ENCODE measurements at regions not wholly inside any gene's neighbourhood (a gene's known extent, or its start where the extent isn't known, plus 50 kb on each side); places are given as distances from the start of the nearest gene placed in this dataset.

DNA sequence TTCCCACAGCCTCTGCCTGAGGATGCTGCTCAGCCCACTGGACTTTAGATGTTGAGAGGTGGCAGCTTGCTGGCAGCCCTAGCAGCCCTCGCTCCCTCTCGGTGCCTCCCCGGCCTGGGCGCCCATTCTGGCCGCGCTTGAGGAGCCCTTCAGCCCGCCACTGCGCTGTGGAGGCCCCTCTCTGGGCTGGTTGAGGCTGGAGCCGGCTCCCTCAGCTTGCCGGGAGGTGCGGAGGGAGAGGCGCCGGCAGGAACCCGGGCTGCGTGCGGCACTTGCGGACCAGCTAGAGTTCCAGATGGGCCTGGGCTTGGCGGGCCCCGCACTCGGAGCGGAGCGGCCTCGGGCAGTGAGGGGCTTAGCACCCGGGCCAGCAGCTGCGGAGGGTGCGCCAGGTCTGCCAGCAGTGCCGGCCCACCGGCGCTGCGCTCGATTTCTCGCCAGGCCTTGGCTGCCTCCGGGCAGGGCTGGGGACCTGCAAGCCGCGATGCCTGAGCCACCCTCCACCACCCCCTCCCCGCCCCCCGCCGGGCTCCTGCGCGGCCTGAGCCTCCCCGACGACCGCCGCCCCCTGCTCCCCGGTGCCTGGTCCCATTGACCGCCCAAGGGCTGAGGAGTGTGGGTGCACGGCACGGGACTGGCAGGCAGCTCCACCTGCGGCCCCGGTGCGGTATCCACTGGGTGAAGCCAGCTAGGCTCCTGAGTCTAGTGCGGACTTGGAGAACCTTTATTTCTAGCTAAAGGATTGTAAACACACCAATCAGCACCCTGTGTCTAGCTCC lies 446.2 kb downstream of the INSC start:
- TF ChIP-seq, protein P1, sequence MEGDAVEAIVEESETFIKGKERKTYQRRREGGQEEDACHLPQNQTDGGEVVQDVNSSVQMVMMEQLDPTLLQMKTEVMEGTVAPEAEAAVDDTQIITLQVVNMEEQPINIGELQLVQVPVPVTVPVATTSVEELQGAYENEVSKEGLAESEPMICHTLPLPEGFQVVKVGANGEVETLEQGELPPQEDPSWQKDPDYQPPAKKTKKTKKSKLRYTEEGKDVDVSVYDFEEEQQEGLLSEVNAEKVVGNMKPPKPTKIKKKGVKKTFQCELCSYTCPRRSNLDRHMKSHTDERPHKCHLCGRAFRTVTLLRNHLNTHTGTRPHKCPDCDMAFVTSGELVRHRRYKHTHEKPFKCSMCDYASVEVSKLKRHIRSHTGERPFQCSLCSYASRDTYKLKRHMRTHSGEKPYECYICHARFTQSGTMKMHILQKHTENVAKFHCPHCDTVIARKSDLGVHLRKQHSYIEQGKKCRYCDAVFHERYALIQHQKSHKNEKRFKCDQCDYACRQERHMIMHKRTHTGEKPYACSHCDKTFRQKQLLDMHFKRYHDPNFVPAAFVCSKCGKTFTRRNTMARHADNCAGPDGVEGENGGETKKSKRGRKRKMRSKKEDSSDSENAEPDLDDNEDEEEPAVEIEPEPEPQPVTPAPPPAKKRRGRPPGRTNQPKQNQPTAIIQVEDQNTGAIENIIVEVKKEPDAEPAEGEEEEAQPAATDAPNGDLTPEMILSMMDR (conservative IDR thresholded peaks at IDR 0.05; ENCODE audit: low read depth, low read length), result no peak
- TF ChIP-seq EZH2 (IDR thresholded peaks at IDR 0.05; ENCODE audit: borderline replicate concordance, low read depth, low read length, poor library complexity, severe bottlenecking), result no peak
- intact Hi-C loops (cut with micrococcal nuclease; ENCODE audit: unreplicated experiment), result no loop called here
- H3K4me3 ChIP-seq (ENCODE audit: low read depth, low read length, poor library complexity, severe bottlenecking), result no peak overlapping the region
- no peaks in the 10 kb centered on the region for H3K36me3 ChIP-seq (ENCODE audit: insufficient read depth, low read length, poor library complexity, severe bottlenecking)
- H3K27ac ChIP-seq (ENCODE audit: low read depth, low read length, poor library complexity, severe bottlenecking), result no peak overlapping the region
- BruUV-seq (replicated peaks), result no TSS peak
- H3K4me1 ChIP-seq (ENCODE audit: insufficient read depth, low read length, poor library complexity, severe bottlenecking), result no peaks in the 10 kb centered on the region
- H3K27me3 ChIP-seq (replicated peaks; ENCODE audit: insufficient read depth, low read depth, low read length, poor library complexity), result no peaks in the 10 kb centered on the region
- no peaks in the 10 kb centered on the region for H3K9me3 ChIP-seq (ENCODE audit: low read depth, low read length, poor library complexity, severe bottlenecking)
- DNase-seq (ENCODE audit: low spot score), result no peak
- POLR2A ChIA-PET (ENCODE audit: low non-redundant PET), result interaction anchor here (0.6 kb wide), 1 partner anchor 62 kb away, joined by 4 read pairs; no protein-coding TSS in a partner anchor
- CTCF ChIA-PET, result no interaction called here

DNA sequence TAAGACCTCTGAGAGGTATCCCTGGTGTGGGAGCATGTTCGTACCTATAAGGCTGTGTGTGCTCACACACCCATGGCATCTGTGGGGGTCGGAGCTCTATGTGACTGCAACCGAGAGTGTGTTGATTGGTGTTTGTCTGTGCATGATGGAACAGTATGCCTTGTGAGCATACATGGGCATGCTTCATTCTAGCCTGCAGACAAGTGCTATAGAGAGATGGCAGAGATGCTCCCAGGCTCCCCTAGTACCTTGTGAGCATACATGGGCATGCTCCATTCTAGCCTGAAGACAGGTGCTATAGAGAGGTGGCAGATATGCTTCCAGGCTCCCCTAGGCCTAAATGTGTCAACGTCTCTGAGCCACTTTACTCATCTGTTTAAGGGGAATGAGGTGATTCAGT lies 447.5 kb downstream of the INSC start:
- Histone ChIP-seq H3K27ac (ENCODE audit: low read depth, low read length, poor library complexity, severe bottlenecking) (no peak overlapping the region), H3K4me1 (ENCODE audit: insufficient read depth, low read length, poor library complexity, severe bottlenecking) (no peaks in the 10 kb centered on the region), H3K9me3 (ENCODE audit: low read depth, low read length, poor library complexity, severe bottlenecking) (no peaks in the 10 kb centered on the region), H3K4me3 (ENCODE audit: low read depth, low read length, poor library complexity, severe bottlenecking) (no peak overlapping the region), H3K27me3 (replicated peaks; ENCODE audit: insufficient read depth, low read depth, low read length, poor library complexity) (no peaks in the 10 kb centered on the region), H3K36me3 (ENCODE audit: insufficient read depth, low read length, poor library complexity, severe bottlenecking) (no peaks in the 10 kb centered on the region)
- intact Hi-C loops (cut with micrococcal nuclease; ENCODE audit: unreplicated experiment), result no loop called here
- BruUV-seq (replicated peaks), result no TSS peak
- TF ChIP-seq, protein P1 (conservative IDR thresholded peaks at IDR 0.05; ENCODE audit: low read depth, low read length), result no peak
- TF ChIP-seq EZH2 (IDR thresholded peaks at IDR 0.05; ENCODE audit: borderline replicate concordance, low read depth, low read length, poor library complexity, severe bottlenecking), result no peak
- ChIA-PET POLR2A (ENCODE audit: low non-redundant PET) (no interaction called here), CTCF (no interaction called here)
- DNase-seq (ENCODE audit: low spot score), result no peak

DNA sequence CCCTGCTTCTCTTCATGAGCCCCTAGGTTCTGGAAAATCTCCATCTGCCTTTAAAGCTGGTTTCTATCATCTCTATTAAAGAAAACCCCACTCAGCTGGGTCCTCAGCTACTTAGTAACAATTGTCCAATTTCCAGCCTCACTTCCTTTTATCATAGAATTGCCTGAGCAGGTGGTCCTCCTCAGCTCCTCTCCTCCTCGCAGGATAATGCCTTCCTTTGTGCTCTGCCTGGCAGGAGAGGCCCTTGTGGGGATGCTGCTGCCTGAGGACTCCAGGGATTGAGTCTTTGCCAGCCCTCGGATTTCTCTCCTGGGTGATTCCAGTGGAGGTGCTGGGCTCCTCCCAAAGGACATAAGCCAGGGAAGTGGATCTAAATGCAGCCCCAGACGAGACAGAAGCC lies 448.3 kb downstream of the INSC start:
- ChIA-PET POLR2A (ENCODE audit: low non-redundant PET) (no interaction called here), CTCF (no interaction called here)
- Histone ChIP-seq H3K9me3 (ENCODE audit: low read depth, low read length, poor library complexity, severe bottlenecking) (no peaks in the 10 kb centered on the region), H3K4me3 (ENCODE audit: low read depth, low read length, poor library complexity, severe bottlenecking) (no peak overlapping the region), H3K4me1 (ENCODE audit: insufficient read depth, low read length, poor library complexity, severe bottlenecking) (no peaks in the 10 kb centered on the region), H3K36me3 (ENCODE audit: insufficient read depth, low read length, poor library complexity, severe bottlenecking) (no peaks in the 10 kb centered on the region), H3K27ac (ENCODE audit: low read depth, low read length, poor library complexity, severe bottlenecking) (no peak overlapping the region), H3K27me3 (replicated peaks; ENCODE audit: insufficient read depth, low read depth, low read length, poor library complexity) (no peaks in the 10 kb centered on the region)
- BruUV-seq (replicated peaks), result no TSS peak
- TF ChIP-seq, protein P1 (conservative IDR thresholded peaks at IDR 0.05; ENCODE audit: low read depth, low read length), result no peak
- no peak for TF ChIP-seq EZH2 (IDR thresholded peaks at IDR 0.05; ENCODE audit: borderline replicate concordance, low read depth, low read length, poor library complexity, severe bottlenecking)
- intact Hi-C loops (cut with micrococcal nuclease; ENCODE audit: unreplicated experiment), result no loop called here
- no peak for DNase-seq (ENCODE audit: low spot score)
